ENCODE measurements at regions not wholly inside any gene's neighbourhood (a gene's known extent, or its start where the extent isn't known, plus 50 kb on each side); places are given as distances from the start of the nearest gene placed in this dataset.

- no peak for TF ChIP-seq CTCF (IDR thresholded peaks at IDR 0.05)
- DNase-seq: no peak
- Histone ChIP-seq H3K4me1 (ENCODE audit: low read depth) (peaks cover 3% of the 10 kb centered on the region), H3K4me3 (no peak overlapping the region), H3K36me3 (ENCODE audit: low read depth) (no peaks in the 10 kb centered on the region), H3K9me3 (no peaks in the 10 kb centered on the region)
- ATAC-seq: no peak
- intact Hi-C loops (cut with DNase I, micrococcal nuclease): no loop called here
Observed at GRCh38 chr12:11573880-11574279, 75.6 kb upstream of the ETV6 start.

- Histone ChIP-seq H3K4me3 (no peak overlapping the region), H3K9me3 (no peaks in the 10 kb centered on the region), H3K36me3 (ENCODE audit: low read depth) (no peaks in the 10 kb centered on the region), H3K4me1 (ENCODE audit: low read depth) (peaks cover 3% of the 10 kb centered on the region)
- intact Hi-C loops (cut with DNase I, micrococcal nuclease): no loop called here
- no peak for ATAC-seq
- TF ChIP-seq CTCF (IDR thresholded peaks at IDR 0.05): no peak
- no peak for DNase-seq
Observed at GRCh38 chr12:11576104-11576503, 73.4 kb upstream of the ETV6 start.

DNA sequence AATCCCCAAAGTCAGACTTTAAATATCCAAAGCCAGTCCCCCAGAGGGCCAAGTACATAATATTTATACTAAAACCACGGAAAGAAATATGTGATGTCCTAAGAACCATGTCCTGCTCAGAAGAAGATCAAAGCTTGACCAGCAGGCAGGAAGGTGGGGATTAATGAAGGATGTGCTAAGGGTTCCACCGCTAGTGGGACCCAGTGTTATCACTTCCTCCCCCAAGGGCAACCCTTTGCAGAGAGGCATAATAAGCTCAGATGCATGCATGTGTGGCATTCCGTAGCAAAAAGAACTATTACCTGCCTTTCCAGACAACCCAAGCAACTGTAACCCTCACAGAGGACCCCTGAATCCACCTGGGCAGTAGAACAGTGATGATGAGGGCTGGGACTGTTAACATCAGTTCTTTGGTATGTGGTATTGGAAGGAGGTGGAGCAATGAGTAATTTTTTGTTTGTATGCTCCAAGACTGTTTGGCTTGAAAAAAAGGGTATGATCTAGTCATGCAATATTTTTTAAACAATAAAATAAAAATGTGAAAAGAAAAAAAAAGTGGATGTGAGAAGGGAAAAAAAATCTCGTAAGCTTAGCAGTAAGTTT lies 71.7 kb upstream of the ETV6 start:
- intact Hi-C loops (cut with DNase I, micrococcal nuclease): no loop called here
- no peak for DNase-seq
- Histone ChIP-seq H3K36me3 (ENCODE audit: low read depth) (peaks cover 4% of the 10 kb centered on the region), H3K4me3 (no peak overlapping the region), H3K4me1 (ENCODE audit: low read depth) (peaks cover 6% of the 10 kb centered on the region), H3K9me3 (no peaks in the 10 kb centered on the region)
- no peak for TF ChIP-seq CTCF (IDR thresholded peaks at IDR 0.05)
- no peak for ATAC-seq

DNA sequence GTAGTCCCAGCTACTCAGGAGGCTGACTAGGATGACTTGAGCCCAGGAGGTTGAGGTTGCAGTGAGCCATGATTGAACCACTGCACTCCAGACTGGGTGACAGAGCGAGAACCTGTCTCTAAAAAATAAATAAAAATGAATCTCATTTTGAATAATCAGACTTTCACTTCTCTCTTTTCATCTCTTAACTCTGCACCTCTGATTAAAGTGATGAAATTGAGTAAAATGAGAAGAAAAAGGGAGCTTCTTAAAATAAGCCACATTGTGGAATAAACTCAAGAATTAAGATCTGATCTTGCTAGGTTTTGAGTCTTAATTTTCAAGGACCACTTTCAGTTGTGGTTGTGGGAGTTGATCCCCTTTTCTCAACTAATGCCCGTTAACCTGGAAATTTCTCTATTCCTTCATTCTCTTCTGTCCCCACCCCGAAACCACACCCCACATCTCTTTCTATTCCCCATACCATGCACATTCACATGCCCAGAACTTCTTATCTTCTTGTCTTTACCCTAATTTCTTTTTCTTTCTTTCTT lies 70.9 kb upstream of the ETV6 start:
- DNase-seq (no peak), ATAC-seq (no peak)
- peaks cover 6% of the 10 kb centered on the region for H3K4me1 ChIP-seq (ENCODE audit: low read depth)
- H3K36me3 ChIP-seq (ENCODE audit: low read depth): peaks cover 4% of the 10 kb centered on the region
- intact Hi-C loops (cut with DNase I, micrococcal nuclease): no loop called here
- H3K4me3 ChIP-seq: no peak overlapping the region
- H3K9me3 ChIP-seq: no peaks in the 10 kb centered on the region
- TF ChIP-seq CTCF (IDR thresholded peaks at IDR 0.05): no peak

DNA sequence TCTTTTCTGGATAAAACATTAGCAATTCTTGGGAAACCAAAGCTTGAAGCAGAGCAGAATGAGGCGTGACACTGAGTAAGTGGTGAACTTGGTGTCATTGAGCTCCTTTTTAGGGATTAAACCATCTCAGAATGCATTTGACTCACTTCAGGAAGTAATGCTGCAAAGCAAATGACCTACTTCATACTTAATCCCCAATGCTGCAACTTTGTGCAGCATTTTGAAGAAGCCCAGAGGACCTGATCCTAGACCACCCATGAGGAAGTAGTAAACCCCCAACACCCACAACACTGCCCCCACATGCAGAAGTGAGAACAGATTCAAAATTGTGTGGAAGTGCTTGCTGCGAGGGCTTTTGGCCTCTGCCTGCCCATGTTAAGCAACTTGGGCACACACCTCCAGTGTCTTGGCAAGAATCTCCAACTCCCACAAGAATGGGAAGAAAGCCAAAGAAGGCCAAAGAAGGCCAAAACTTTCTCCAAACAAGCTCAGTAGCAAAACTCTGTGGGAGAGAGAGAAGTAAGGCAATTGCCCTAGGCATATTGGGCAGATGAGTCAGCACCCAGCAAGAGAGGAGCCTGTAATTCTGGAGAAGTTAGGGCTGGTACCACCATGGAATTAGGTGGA lies 69.2 kb upstream of the ETV6 start:
- DNase-seq: peak in 1 of 3 donors; percentile 16

More for the DNA sequence above, 69.2 kb upstream of the ETV6 start:
- no peak for TF ChIP-seq CTCF (IDR thresholded peaks at IDR 0.05)
- intact Hi-C loops (cut with DNase I, micrococcal nuclease): loop anchor here in 1 of 2 donors (5.0 kb wide), 1 partner anchor 452 kb away; no protein-coding TSS in a partner anchor
- Histone ChIP-seq H3K4me1 (ENCODE audit: low read depth) (peaks cover 6% of the 10 kb centered on the region), H3K9me3 (no peaks in the 10 kb centered on the region), H3K36me3 (ENCODE audit: low read depth) (peaks cover 4% of the 10 kb centered on the region), H3K4me3 (no peak overlapping the region)
- peak; percentile 54 for ATAC-seq

All from mucosa of descending colon (tissue), 3 donors.